CD4-positive, CD25-positive, alpha-beta regulatory T cell (primary cell): ENCODE measurements at regions not wholly inside any gene's neighbourhood (a gene's known extent, or its start where the extent isn't known, plus 50 kb on each side); places are given as distances from the start of the nearest gene placed in this dataset.
A peak's percentile ranks its signal among the peaks of the same experiment; 100 is the strongest.

Experiments used
- ATAC-seq, 2 donors: fragments of 150-1000 bp; cut with Tn5 transposase; one replicate each; pipeline ENCODE4 v1.10.0; 2021; ENCODE audit warnings: low read depth in 2 of 2, moderate number of reproducible peaks in 2 of 2, moderate library complexity in 1 of 2
- DNase-seq, 3 donors: peaks; one replicate each; pipeline versions ENCODE4 v3.0.0 to v3.0.0-alpha.2; 2012 to 2022; ENCODE audit warnings: mixed read lengths in 1 of 3
- H3K27ac ChIP-seq: one replicate; pipeline ENCODE4 v1.7.0; 2013; ENCODE audit warnings: mild to moderate bottlenecking, low read length; ENCODE audit not compliant: insufficient read depth, poor library complexity, severe bottlenecking
- H3K27me3 ChIP-seq: one replicate; pipeline ENCODE4 v1.7.0; 2013; ENCODE audit warnings: low read length; ENCODE audit not compliant: control insufficient read depth, insufficient read depth
- H3K36me3 ChIP-seq: one replicate; pipeline ENCODE4 v1.7.0; 2013; ENCODE audit warnings: mild to moderate bottlenecking, low read length, moderate library complexity; ENCODE audit not compliant: control insufficient read depth, insufficient read depth
- H3K4me1 ChIP-seq: 2 replicates; pipeline ENCODE4 v1.7.0; 2013; ENCODE audit warnings: mild to moderate bottlenecking, low read length; ENCODE audit not compliant: insufficient read depth, control insufficient read depth, poor library complexity, severe bottlenecking
- H3K4me3 ChIP-seq: one replicate; pipeline ENCODE4 v1.7.0; 2013; ENCODE audit warnings: low read depth, mild to moderate bottlenecking, low read length, moderate library complexity
- H3K9me3 ChIP-seq, 2 experiments: 1 replicate in 1 of 2; 2 replicates in 1 of 2; pipeline ENCODE4 v1.7.0; 2013; ENCODE audit warnings: low read length in 2 of 2, mild to moderate bottlenecking in 1 of 2, moderate library complexity in 1 of 2; ENCODE audit not compliant: control insufficient read depth in 2 of 2
- H3K27ac Mint-ChIP-seq, 3 donors: one replicate each; pipeline ENCODE4 v1.8.0; 2020 to 2022; ENCODE audit warnings: mild to moderate bottlenecking in 3 of 3, mixed read lengths in 3 of 3, moderate library complexity in 2 of 3
- H3K27me3 Mint-ChIP-seq: one replicate; pipeline ENCODE4 v1.8.0; 2022; ENCODE audit warnings: mild to moderate bottlenecking, mixed read lengths
- H3K36me3 Mint-ChIP-seq: one replicate; pipeline ENCODE4 v1.8.0; 2020; ENCODE audit warnings: mixed read lengths
- H3K4me1 Mint-ChIP-seq, 4 donors: one replicate each; pipeline ENCODE4 v1.8.0; 2020 to 2022; ENCODE audit warnings: mixed read lengths in 4 of 4, mild to moderate bottlenecking in 1 of 4
- H3K4me3 Mint-ChIP-seq, 4 donors: one replicate each; pipeline ENCODE4 v1.8.0; 2020 to 2022; ENCODE audit warnings: mild to moderate bottlenecking in 4 of 4, mixed read lengths in 4 of 4, moderate library complexity in 3 of 4
- H3K9me3 Mint-ChIP-seq, 7 donors: one replicate each; pipeline ENCODE4 v1.8.0; 2020 to 2022; ENCODE audit warnings: mixed read lengths in 7 of 7, mild to moderate bottlenecking in 3 of 7, moderate library complexity in 2 of 7

GRCh38 chr3:148379763-148380382, 317.8 kb upstream of the AGTR1 start:
- H3K27me3 Mint-ChIP-seq, result peaks cover 4% of the 10 kb centered on the region

GRCh38 chr3:148381051-148381450, 316.7 kb upstream of the AGTR1 start:
- Histone ChIP-seq H3K36me3 (no peaks in the 10 kb centered on the region), H3K4me1 (no peaks in the 10 kb centered on the region), H3K4me3 (no peak overlapping the region), H3K9me3 (no peaks in the 10 kb centered on the region), H3K27me3 (no peaks in the 10 kb centered on the region), H3K27ac (no peak overlapping the region)
- ATAC-seq (no peak), DNase-seq (no peak)
- Mint-ChIP-seq H3K9me3 (peaks cover 0 to 2% (median 0%) of the 10 kb centered on the region in 7 donors), H3K4me3 (no peak overlapping the region), H3K36me3 (no peaks in the 10 kb centered on the region), H3K4me1 (no peaks in the 10 kb centered on the region), H3K27me3 (no peaks in the 10 kb centered on the region), H3K27ac (no peak overlapping the region)

More at GRCh38 chr3:148379763-148380382, 317.8 kb upstream of the AGTR1 start:
- no peaks in the 10 kb centered on the region for H3K36me3 Mint-ChIP-seq
- ATAC-seq (no peak), DNase-seq (peak in 1 of 3 donors; percentile 14)
- peak overlapping the region in 1 of 3 donors; percentile 21 for H3K27ac Mint-ChIP-seq
- Histone ChIP-seq H3K27ac (no peak overlapping the region), H3K27me3 (no peaks in the 10 kb centered on the region), H3K36me3 (no peaks in the 10 kb centered on the region), H3K4me3 (no peak overlapping the region), H3K4me1 (no peaks in the 10 kb centered on the region), H3K9me3 (no peaks in the 10 kb centered on the region)
- H3K4me3 Mint-ChIP-seq, result no peak overlapping the region
- no peaks in the 10 kb centered on the region for H3K4me1 Mint-ChIP-seq
- H3K9me3 Mint-ChIP-seq, result peaks cover 0 to 3% (median 0%) of the 10 kb centered on the region in 7 donors

GRCh38 chr3:148389916-148390315, 307.8 kb upstream of the AGTR1 start:
- Histone ChIP-seq H3K27me3 (no peaks in the 10 kb centered on the region), H3K4me1 (no peaks in the 10 kb centered on the region), H3K36me3 (no peaks in the 10 kb centered on the region), H3K9me3 (no peaks in the 10 kb centered on the region), H3K4me3 (no peak overlapping the region), H3K27ac (no peak overlapping the region)
- Mint-ChIP-seq H3K9me3 (peaks cover 0 to 12% (median 1%) of the 10 kb centered on the region in 7 donors), H3K4me3 (no peak overlapping the region), H3K4me1 (no peaks in the 10 kb centered on the region), H3K27ac (no peak overlapping the region), H3K27me3 (no peaks in the 10 kb centered on the region), H3K36me3 (no peaks in the 10 kb centered on the region)
- no peak for ATAC-seq
- DNase-seq, result no peak

- Histone ChIP-seq H3K9me3 (no peaks in the 10 kb centered on the region), H3K36me3 (no peaks in the 10 kb centered on the region), H3K27ac (no peak overlapping the region), H3K4me3 (no peak overlapping the region), H3K27me3 (no peaks in the 10 kb centered on the region), H3K4me1 (no peaks in the 10 kb centered on the region)
- Mint-ChIP-seq H3K4me3 (no peak overlapping the region), H3K4me1 (no peaks in the 10 kb centered on the region), H3K27me3 (peaks cover 6% of the 10 kb centered on the region), H3K9me3 (peaks cover 0 to 9% (median 3%) of the 10 kb centered on the region in 7 donors), H3K36me3 (no peaks in the 10 kb centered on the region), H3K27ac (no peak overlapping the region)
- ATAC-seq, result no peak
- DNase-seq, result no peak
Observed at GRCh38 chr3:148395821-148396220, 301.9 kb upstream of the AGTR1 start.

- H3K27me3 Mint-ChIP-seq, result peaks cover 6% of the 10 kb centered on the region
- ATAC-seq (no peak), DNase-seq (no peak)
- no peak overlapping the region for H3K27ac ChIP-seq
- H3K4me1 Mint-ChIP-seq, result no peaks in the 10 kb centered on the region
- H3K27ac Mint-ChIP-seq, result no peak overlapping the region
- no peaks in the 10 kb centered on the region for H3K4me1 ChIP-seq
- H3K9me3 Mint-ChIP-seq, result peaks cover 0 to 10% (median 0%) of the 10 kb centered on the region in 7 donors
- no peaks in the 10 kb centered on the region for H3K27me3 ChIP-seq
- no peaks in the 10 kb centered on the region for H3K36me3 Mint-ChIP-seq
- H3K4me3 Mint-ChIP-seq, result no peak overlapping the region
- no peaks in the 10 kb centered on the region for H3K9me3 ChIP-seq
- no peak overlapping the region for H3K4me3 ChIP-seq
- no peaks in the 10 kb centered on the region for H3K36me3 ChIP-seq
Observed at GRCh38 chr3:148400754-148401153, 296.9 kb upstream of the AGTR1 start.

GRCh38 chr3:148408667-148409066, 289.0 kb upstream of the AGTR1 start:
- H3K4me3 Mint-ChIP-seq, result no peak overlapping the region
- Histone ChIP-seq H3K9me3 (no peaks in the 10 kb centered on the region), H3K4me3 (no peak overlapping the region)

GRCh38 chr3:148420242-148420641, 277.5 kb upstream of the AGTR1 start:
- no peak for DNase-seq
- Mint-ChIP-seq H3K9me3 (peaks cover 0 to 4% (median 0%) of the 10 kb centered on the region in 7 donors), H3K4me1 (no peaks in the 10 kb centered on the region), H3K27ac (no peak overlapping the region), H3K27me3 (no peaks in the 10 kb centered on the region), H3K36me3 (no peaks in the 10 kb centered on the region), H3K4me3 (no peak overlapping the region)
- Histone ChIP-seq H3K4me3 (no peak overlapping the region), H3K27ac (no peak overlapping the region), H3K27me3 (no peaks in the 10 kb centered on the region), H3K4me1 (no peaks in the 10 kb centered on the region), H3K36me3 (no peaks in the 10 kb centered on the region), H3K9me3 (no peaks in the 10 kb centered on the region)
- no peak for ATAC-seq

More at GRCh38 chr3:148408667-148409066, 289.0 kb upstream of the AGTR1 start:
- Mint-ChIP-seq H3K27ac (no peak overlapping the region), H3K36me3 (no peaks in the 10 kb centered on the region), H3K9me3 (peaks cover 2 to 17% (median 4%) of the 10 kb centered on the region in 7 donors), H3K4me1 (peaks cover 0 to 2% (median 0%) of the 10 kb centered on the region in 4 donors), H3K27me3 (no peaks in the 10 kb centered on the region)
- Histone ChIP-seq H3K4me1 (no peaks in the 10 kb centered on the region), H3K36me3 (no peaks in the 10 kb centered on the region), H3K27ac (no peak overlapping the region), H3K27me3 (no peaks in the 10 kb centered on the region)
- DNase-seq, result no peak
- no peak for ATAC-seq
